Gastrocnemius medialis (tissue), 4 donors: ENCODE measurements at regions not wholly inside any gene's neighbourhood (a gene's known extent, or its start where the extent isn't known, plus 50 kb on each side); places are given as distances from the start of the nearest gene placed in this dataset.
"Not testable (repeated sequence)": the region's sequence is repeated elsewhere in the genome, so short reads cannot be mapped to it uniquely, and the experiment has no call there.

Experiments
- ATAC-seq, 2 donors: fragments of 150-250 bp; one replicate each; pipeline ENCODE4 v1.9.1; 2016
- DNase-seq, 2 donors: peaks; one replicate each; pipeline ENCODE4 v3.0.0-alpha.2; 2019
- H3K27ac ChIP-seq, 4 donors: fragments of 200-600 bp; sonication (generic); 1 replicate in 1 of 4; 2 replicates in 3 of 4; pipeline ENCODE4 v1.5.1; 2016 to 2018; ENCODE audit warnings: mild to moderate bottlenecking in 2 of 4, moderate library complexity in 1 of 4
- H3K27me3 ChIP-seq, 3 donors: fragments of 200-600 bp; sonication (generic) in 2 of 3; 1 replicate in 1 of 3; 2 replicates in 2 of 3; pipeline versions ENCODE4 v1.5.1 to v1.6.0; 2016 to 2019; ENCODE audit warnings: mild to moderate bottlenecking in 1 of 3, moderate library complexity in 1 of 3
- H3K36me3 ChIP-seq, 2 donors: fragments of 200-600 bp; sonication (generic) in 1 of 2; one replicate each; pipeline ENCODE4 v1.5.1; 2017 to 2018
- H3K4me1 ChIP-seq, 2 donors: fragments of 200-600 bp; sonication (generic) in 1 of 2; one replicate each; pipeline ENCODE4 v1.5.1; 2016 to 2017; ENCODE audit warnings: mild to moderate bottlenecking in 2 of 2
- H3K4me3 ChIP-seq, 4 donors: fragments of 200-600 bp; sonication (generic) in 3 of 4; 1 replicate in 1 of 4; 2 replicates in 3 of 4; pipeline ENCODE4 v1.5.1; 2016 to 2019; ENCODE audit warnings: mild to moderate bottlenecking in 2 of 4
- H3K9me3 ChIP-seq, 3 donors: fragments of 200-600 bp; sonication (generic) in 2 of 3; 1 replicate in 1 of 3; 2 replicates in 2 of 3; pipeline ENCODE4 v1.5.1; 2016 to 2019
- CTCF ChIP-seq, 5 experiments: fragments of 450-650 bp in 3 of 5; fragments of 200-600 bp in 2 of 5; sonication (generic) in 2 of 5; IDR thresholded peaks in 4 of 5; conservative IDR thresholded peaks in 1 of 5; 1 replicate in 4 of 5; 2 replicates in 1 of 5; pipeline ENCODE4 v1.5.1; 2016 to 2019; ENCODE audit warnings: antibody characterized with exemption in 5 of 5, mild to moderate bottlenecking in 3 of 5, moderate library complexity in 3 of 5
- POLR2A ChIP-seq, 2 donors: fragments of 450-650 bp; IDR thresholded peaks; one replicate each; pipeline ENCODE4 v1.6.1; 2017; ENCODE audit warnings: antibody characterized with exemption in 2 of 2, mild to moderate bottlenecking in 2 of 2, moderate library complexity in 2 of 2
- in situ Hi-C, 4 donors: fragments of 200-750 bp; cut with MboI; loops; one replicate each; pipeline versions ENCODE4 v1.15.0 to v1.8.0; 2017; ENCODE audit warnings: low sequenced_read_pairs in 4 of 4
- intact Hi-C: fragments of 100-400 bp; cut with DNase I; formaldehyde crosslinking; loops from one replicate; pipeline ENCODE4 v1.15.1; 2023; ENCODE audit warnings: low total_unique reads

GRCh38 chr5:134471858-134472449, 53.5 kb upstream of the JADE2 start:
- H3K9me3 ChIP-seq, H3K27me3 ChIP-seq, H3K27ac ChIP-seq, DNase-seq, in situ Hi-C loops, intact Hi-C loops, H3K4me3 ChIP-seq, ATAC-seq, H3K36me3 ChIP-seq: not testable (repeated sequence)
- H3K4me1 ChIP-seq, result peaks cover 5 to 11% of the 10 kb centered on the region in 2 donors

- Histone ChIP-seq H3K9me3 (no peaks in the 10 kb centered on the region), H3K4me1 (peaks cover 14 to 31% of the 10 kb centered on the region in 2 donors), H3K27ac (peak overlapping the region in 1 of 4 donors; percentile 99), H3K27me3 (no peaks in the 10 kb centered on the region), H3K36me3 (no peaks in the 10 kb centered on the region), H3K4me3 (no peak overlapping the region)
- ATAC-seq (no peak), DNase-seq (no peak)
- in situ Hi-C loops, result loop anchor here in 2 of 4 donors (10.0 kb wide), 1 partner anchor 46 kb away; no protein-coding TSS in a partner anchor
- no peak for TF ChIP-seq CTCF (IDR thresholded peaks at IDR 0.05 in 4 of 5, conservative IDR thresholded peaks at IDR 0.05 in 1 of 5)
- TF ChIP-seq POLR2A (IDR thresholded peaks at IDR 0.05), result no peak
- intact Hi-C loops, result no loop called here
These were observed 56.5 kb upstream of the JADE2 start for GRCh38 chr5:134468921-134469400.

GRCh38 chr5:134467231-134467630, 55.5 kb upstream of the CDKN2AIPNL start:
- Histone ChIP-seq H3K36me3 (no peaks in the 10 kb centered on the region), H3K27me3 (no peaks in the 10 kb centered on the region), H3K27ac (peak overlapping the region; percentile 93 to 99 (median 98)), H3K9me3 (no peaks in the 10 kb centered on the region), H3K4me3 (peak overlapping the region in 1 of 4 donors; percentile 62), H3K4me1 (peaks cover 20 to 37% of the 10 kb centered on the region in 2 donors)
- intact Hi-C loops (loop anchor here (1.0 to 2.0 kb wide), 3 partner anchors 36 to 60 kb away; no protein-coding TSS in a partner anchor), in situ Hi-C loops (loop anchor here in 2 of 4 donors (10.0 kb wide), 1 partner anchor 48 kb away; no protein-coding TSS in a partner anchor)
- TF ChIP-seq CTCF (IDR thresholded peaks at IDR 0.05 in 4 of 5, conservative IDR thresholded peaks at IDR 0.05 in 1 of 5) (no peak), POLR2A (IDR thresholded peaks at IDR 0.05) (no peak)
- ATAC-seq (no peak), DNase-seq (no peak)

- intact Hi-C loops (loop anchor here (1.0 to 2.0 kb wide), 5 partner anchors 27 to 95 kb away; partner anchors contain the start of gene UBE2B), in situ Hi-C loops (loop anchor here in 2 of 4 donors (10.0 kb wide), 1 partner anchor 48 kb away; no protein-coding TSS in a partner anchor)
- H3K27me3 ChIP-seq, result no peaks in the 10 kb centered on the region
- peak overlapping the region; percentile 93 to 99 (median 98) for H3K27ac ChIP-seq
- H3K4me3 ChIP-seq, result peak overlapping the region; percentile 59 to 72 (median 62)
- no peaks in the 10 kb centered on the region for H3K9me3 ChIP-seq
- ATAC-seq (peak; percentile 75 to 81), DNase-seq (peak; percentile 100)
- H3K36me3 ChIP-seq, result no peaks in the 10 kb centered on the region
- peak in 1 of 2 donors; percentile 54 for TF ChIP-seq POLR2A (IDR thresholded peaks at IDR 0.05)
- no peak for TF ChIP-seq CTCF (IDR thresholded peaks at IDR 0.05 in 4 of 5, conservative IDR thresholded peaks at IDR 0.05 in 1 of 5)
- peaks cover 26 to 43% of the 10 kb centered on the region in 2 donors for H3K4me1 ChIP-seq
These were observed 54.8 kb upstream of the CDKN2AIPNL start for GRCh38 chr5:134466241-134467069.
